ENCODE measurements at regions not wholly inside any gene's neighbourhood (a gene's known extent, or its start where the extent isn't known, plus 50 kb on each side); places are given as distances from the start of the nearest gene placed in this dataset.

- Histone ChIP-seq H3K9me3 (no peaks in the 10 kb centered on the region), H3K36me3 (no peaks in the 10 kb centered on the region), H3K27ac (no peak overlapping the region), H3K4me3 (no peak overlapping the region), H3K4me1 (no peaks in the 10 kb centered on the region), H3K27me3 (no peaks in the 10 kb centered on the region)
- no peak for DNase-seq
- intact Hi-C loops (cut with DNase I; ENCODE audit: low total_unique reads) = no loop called here
- TF ChIP-seq POLR2A (IDR thresholded peaks at IDR 0.05) = no peak
- TF ChIP-seq CTCF (IDR thresholded peaks at IDR 0.05) = no peak
These were observed 507.7 kb downstream of the PDHA2 start for GRCh38 chr4:96347582-96347981.

DNA sequence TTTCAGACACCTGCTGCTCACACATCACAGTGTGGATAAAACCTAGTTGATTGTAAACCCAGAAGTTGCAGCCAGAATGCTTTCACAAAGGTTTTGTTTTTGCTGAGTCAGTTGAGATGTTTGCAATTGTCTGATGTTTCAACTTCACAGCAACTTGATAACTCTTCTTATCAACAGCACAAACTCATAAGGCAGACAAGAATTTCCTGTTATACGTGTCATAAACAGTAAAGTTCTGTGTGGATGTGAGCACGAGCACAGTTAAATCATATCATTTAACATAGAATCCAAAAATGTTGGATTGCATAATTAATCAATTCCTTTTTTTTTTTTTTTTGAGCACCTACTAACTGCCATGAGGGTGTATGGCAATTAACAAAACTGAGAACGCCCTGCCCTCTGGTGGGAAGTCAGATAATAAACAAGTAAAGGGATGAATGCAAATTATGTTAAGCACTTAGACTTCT is 512.2 kb downstream of the PDHA2 start:
- Histone ChIP-seq H3K27ac (no peak overlapping the region), H3K4me3 (no peak overlapping the region), H3K36me3 (no peaks in the 10 kb centered on the region), H3K27me3 (no peaks in the 10 kb centered on the region), H3K4me1 (no peaks in the 10 kb centered on the region), H3K9me3 (no peaks in the 10 kb centered on the region)
- intact Hi-C loops (cut with DNase I; ENCODE audit: low total_unique reads) = no loop called here
- DNase-seq = no peak
- TF ChIP-seq CTCF (IDR thresholded peaks at IDR 0.05) (no peak), POLR2A (IDR thresholded peaks at IDR 0.05) (no peak)

GRCh38 chr4:96354036-96354712 is 514.3 kb downstream of the PDHA2 start:
- H3K27ac ChIP-seq = no peak overlapping the region
- no peak for DNase-seq
- H3K9me3 ChIP-seq = no peaks in the 10 kb centered on the region
- intact Hi-C loops (cut with DNase I; ENCODE audit: low total_unique reads) = no loop called here
- no peaks in the 10 kb centered on the region for H3K27me3 ChIP-seq
- TF ChIP-seq POLR2A (IDR thresholded peaks at IDR 0.05) (no peak), CTCF (IDR thresholded peaks at IDR 0.05) (no peak)
- H3K36me3 ChIP-seq = no peaks in the 10 kb centered on the region
- H3K4me1 ChIP-seq = no peaks in the 10 kb centered on the region
- no peak overlapping the region for H3K4me3 ChIP-seq

- TF ChIP-seq CTCF (IDR thresholded peaks at IDR 0.05) (no peak), POLR2A (IDR thresholded peaks at IDR 0.05) (no peak)
These were observed 515.5 kb downstream of the PDHA2 start for GRCh38 chr4:96355414-96355813.

DNA sequence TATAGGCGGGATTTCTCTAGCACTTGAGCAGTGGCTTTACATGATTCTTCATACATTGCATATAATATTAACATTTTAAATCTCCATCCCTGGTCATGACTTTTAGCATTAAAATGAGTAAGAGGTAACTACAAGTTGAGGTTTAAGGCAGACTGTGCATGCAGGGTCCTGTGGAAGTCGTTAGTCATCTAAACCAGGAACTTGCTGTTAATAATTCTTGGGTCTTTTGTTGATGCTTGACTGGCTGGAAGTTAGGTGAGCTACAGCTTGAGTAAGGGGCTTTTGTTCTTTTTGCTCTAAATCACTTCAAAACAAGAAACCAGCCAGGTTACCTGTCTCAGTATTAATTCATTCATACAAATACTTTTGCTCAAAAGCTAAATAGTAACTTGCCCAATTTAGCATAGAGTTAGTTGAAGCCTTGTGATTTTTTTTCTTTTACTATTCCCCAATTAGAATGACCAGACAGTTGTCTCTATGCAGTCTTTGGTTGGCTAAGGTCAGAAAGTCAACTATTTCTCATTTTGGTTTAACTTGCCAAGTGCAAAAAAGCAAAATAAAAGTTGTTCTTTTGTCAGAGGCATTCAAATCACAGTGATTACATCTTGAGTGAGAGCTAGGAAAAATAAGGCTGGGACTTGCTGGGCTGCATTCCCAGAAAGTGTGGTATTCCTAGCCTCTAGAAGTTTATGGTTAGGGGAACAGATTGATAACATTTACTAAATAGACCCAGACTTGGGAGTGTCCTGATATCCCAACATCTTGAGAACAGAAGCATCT is 516.9 kb downstream of the PDHA2 start:
- TF ChIP-seq POLR2A (IDR thresholded peaks at IDR 0.05) = no peak
- no peak for TF ChIP-seq CTCF (IDR thresholded peaks at IDR 0.05)
- intact Hi-C loops (cut with DNase I; ENCODE audit: low total_unique reads) = no loop called here
- Histone ChIP-seq H3K4me3 (no peak overlapping the region), H3K27me3 (no peaks in the 10 kb centered on the region), H3K9me3 (no peaks in the 10 kb centered on the region), H3K27ac (no peak overlapping the region), H3K36me3 (no peaks in the 10 kb centered on the region), H3K4me1 (no peaks in the 10 kb centered on the region)
- DNase-seq = no peak

More at GRCh38 chr4:96355414-96355813, 515.5 kb downstream of the PDHA2 start:
- no peak for DNase-seq
- H3K9me3 ChIP-seq = no peaks in the 10 kb centered on the region
- no peaks in the 10 kb centered on the region for H3K27me3 ChIP-seq
- H3K36me3 ChIP-seq = no peaks in the 10 kb centered on the region
- no peak overlapping the region for H3K4me3 ChIP-seq
- H3K4me1 ChIP-seq = no peaks in the 10 kb centered on the region
- no peak overlapping the region for H3K27ac ChIP-seq
- intact Hi-C loops (cut with DNase I; ENCODE audit: low total_unique reads) = no loop called here
